ENCODE measurements at regions not wholly inside any gene's neighbourhood (a gene's known extent, or its start where the extent isn't known, plus 50 kb on each side); places are given as distances from the start of the nearest gene placed in this dataset.

DNA sequence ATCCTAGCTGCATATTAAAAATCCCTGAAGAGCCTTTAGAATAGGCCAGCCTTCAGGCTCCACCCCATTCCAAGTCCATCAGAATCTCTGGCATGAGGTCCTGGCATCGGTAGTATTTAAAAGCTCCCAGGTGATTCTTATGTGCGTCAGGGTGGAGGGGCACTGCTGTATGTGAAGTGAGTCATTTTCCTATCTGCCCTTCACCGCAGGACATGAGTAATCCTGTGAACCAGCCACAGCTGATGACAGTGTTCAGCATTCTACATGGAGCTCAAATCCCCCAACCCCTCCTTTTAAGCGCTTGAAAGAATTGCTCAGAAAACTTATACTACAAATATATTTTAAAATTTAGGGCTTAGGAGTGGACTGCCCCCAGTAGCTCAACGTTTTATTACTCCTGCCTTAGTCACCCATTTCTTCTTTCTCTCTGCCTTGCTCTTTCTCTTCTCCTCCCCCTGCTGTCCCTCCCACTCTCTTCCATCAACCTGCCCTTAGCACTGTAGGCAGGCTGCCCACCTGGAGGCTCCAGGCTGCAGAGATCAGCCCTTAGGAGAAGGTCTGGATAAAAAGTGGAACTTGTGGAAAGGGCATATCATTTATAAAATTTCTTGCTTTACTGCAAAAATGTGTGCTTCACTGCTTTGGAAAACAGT, 73.8 kb upstream of the ZNF281 start:
- H3K27ac ChIP-seq, result no peak overlapping the region
- H3K27me3 ChIP-seq (replicated peaks in 1 of 7), result peaks cover 0 to 6% (median 0%) of the 10 kb centered on the region in 7 donors
- intact Hi-C loops (cut with DNase I; ENCODE audit: low total_unique reads), result no loop called here
- peaks cover 0 to 5% (median 2%) of the 10 kb centered on the region in 6 donors for H3K4me1 ChIP-seq
- H3K36me3 ChIP-seq, result no peaks in the 10 kb centered on the region
- WGBS, 5 donors, result 29 to 49% (median 38%) methylated on average over 5 of the region's 5 CpGs
- H3K9me3 ChIP-seq, result no peaks in the 10 kb centered on the region
- TF ChIP-seq POLR2A (IDR thresholded peaks at IDR 0.05), result no peak
- TF ChIP-seq POLR2AphosphoS5 (IDR thresholded peaks at IDR 0.05), result no peak
- TF ChIP-seq, protein P1, sequence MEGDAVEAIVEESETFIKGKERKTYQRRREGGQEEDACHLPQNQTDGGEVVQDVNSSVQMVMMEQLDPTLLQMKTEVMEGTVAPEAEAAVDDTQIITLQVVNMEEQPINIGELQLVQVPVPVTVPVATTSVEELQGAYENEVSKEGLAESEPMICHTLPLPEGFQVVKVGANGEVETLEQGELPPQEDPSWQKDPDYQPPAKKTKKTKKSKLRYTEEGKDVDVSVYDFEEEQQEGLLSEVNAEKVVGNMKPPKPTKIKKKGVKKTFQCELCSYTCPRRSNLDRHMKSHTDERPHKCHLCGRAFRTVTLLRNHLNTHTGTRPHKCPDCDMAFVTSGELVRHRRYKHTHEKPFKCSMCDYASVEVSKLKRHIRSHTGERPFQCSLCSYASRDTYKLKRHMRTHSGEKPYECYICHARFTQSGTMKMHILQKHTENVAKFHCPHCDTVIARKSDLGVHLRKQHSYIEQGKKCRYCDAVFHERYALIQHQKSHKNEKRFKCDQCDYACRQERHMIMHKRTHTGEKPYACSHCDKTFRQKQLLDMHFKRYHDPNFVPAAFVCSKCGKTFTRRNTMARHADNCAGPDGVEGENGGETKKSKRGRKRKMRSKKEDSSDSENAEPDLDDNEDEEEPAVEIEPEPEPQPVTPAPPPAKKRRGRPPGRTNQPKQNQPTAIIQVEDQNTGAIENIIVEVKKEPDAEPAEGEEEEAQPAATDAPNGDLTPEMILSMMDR (IDR thresholded peaks at IDR 0.05 in 8 of 11, conservative IDR thresholded peaks at IDR 0.05 in 3 of 11), result no peak
- no peak overlapping the region for H3K4me3 ChIP-seq
- DNase-seq, result no peak

DNA sequence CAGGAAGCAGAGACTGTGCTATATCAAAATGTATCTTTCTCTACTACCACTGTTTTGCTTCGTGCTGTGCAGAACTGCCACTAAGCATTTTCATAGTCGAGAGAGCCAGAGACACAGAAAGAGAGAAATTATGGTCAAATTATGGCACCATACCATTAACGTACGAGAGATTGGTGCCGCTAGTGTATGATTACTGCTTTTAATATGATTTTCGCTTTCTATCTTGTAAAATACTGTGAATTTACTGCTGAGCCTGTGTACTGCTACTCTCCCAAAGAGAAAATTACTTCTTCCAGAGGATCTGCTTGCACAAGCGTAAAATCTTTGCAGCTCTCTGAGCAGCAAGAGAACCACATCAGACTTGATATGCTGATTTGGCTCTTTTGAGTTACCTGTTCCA, 71.1 kb upstream of the ZNF281 start:
- H3K4me3 ChIP-seq, result no peak overlapping the region
- intact Hi-C loops (cut with DNase I; ENCODE audit: low total_unique reads), result no loop called here
- H3K36me3 ChIP-seq, result no peaks in the 10 kb centered on the region
- no peak overlapping the region for H3K27ac ChIP-seq
- 89 to 97% (median 92%) methylated on average over 7 of the region's 7 CpGs for WGBS, 5 donors
- peaks cover 0 to 6% (median 0%) of the 10 kb centered on the region in 7 donors for H3K27me3 ChIP-seq (replicated peaks in 1 of 7)
- DNase-seq, result no peak
- no peaks in the 10 kb centered on the region for H3K4me1 ChIP-seq
- TF ChIP-seq POLR2AphosphoS5 (IDR thresholded peaks at IDR 0.05), result no peak
- TF ChIP-seq, protein P1 (IDR thresholded peaks at IDR 0.05 in 8 of 11, conservative IDR thresholded peaks at IDR 0.05 in 3 of 11), result no peak
- no peak for TF ChIP-seq POLR2A (IDR thresholded peaks at IDR 0.05)
- H3K9me3 ChIP-seq, result no peaks in the 10 kb centered on the region

DNA sequence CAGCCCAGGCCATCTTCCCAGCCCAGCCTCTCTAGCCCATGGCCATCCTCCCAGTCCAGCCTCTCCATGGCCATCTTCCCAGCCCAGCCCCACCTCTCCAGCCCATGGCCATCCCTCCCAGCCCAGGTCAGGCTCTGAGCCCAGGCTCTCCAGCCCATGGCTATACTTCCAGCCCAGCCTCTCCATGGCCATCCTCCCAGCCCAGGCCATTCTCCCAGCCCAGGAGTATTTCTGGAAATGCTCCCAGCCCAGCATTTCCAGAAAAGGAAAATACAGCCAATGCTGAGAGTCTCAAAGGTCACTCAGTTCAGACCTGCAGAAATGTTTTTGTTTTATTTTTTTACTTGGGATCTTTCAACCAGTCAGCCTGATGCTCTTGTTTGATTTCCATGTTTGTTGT, 70.0 kb upstream of the ZNF281 start:
- no peak for TF ChIP-seq POLR2AphosphoS5 (IDR thresholded peaks at IDR 0.05)
- TF ChIP-seq POLR2A (IDR thresholded peaks at IDR 0.05), result no peak
- no peaks in the 10 kb centered on the region for H3K36me3 ChIP-seq
- intact Hi-C loops (cut with DNase I; ENCODE audit: low total_unique reads), result no loop called here
- peaks cover 0 to 6% (median 0%) of the 10 kb centered on the region in 7 donors for H3K27me3 ChIP-seq (replicated peaks in 1 of 7)
- no peaks in the 10 kb centered on the region for H3K4me1 ChIP-seq
- no peaks in the 10 kb centered on the region for H3K9me3 ChIP-seq
- H3K27ac ChIP-seq, result no peak overlapping the region
- H3K4me3 ChIP-seq, result no peak overlapping the region
- no peak for DNase-seq

DNA sequence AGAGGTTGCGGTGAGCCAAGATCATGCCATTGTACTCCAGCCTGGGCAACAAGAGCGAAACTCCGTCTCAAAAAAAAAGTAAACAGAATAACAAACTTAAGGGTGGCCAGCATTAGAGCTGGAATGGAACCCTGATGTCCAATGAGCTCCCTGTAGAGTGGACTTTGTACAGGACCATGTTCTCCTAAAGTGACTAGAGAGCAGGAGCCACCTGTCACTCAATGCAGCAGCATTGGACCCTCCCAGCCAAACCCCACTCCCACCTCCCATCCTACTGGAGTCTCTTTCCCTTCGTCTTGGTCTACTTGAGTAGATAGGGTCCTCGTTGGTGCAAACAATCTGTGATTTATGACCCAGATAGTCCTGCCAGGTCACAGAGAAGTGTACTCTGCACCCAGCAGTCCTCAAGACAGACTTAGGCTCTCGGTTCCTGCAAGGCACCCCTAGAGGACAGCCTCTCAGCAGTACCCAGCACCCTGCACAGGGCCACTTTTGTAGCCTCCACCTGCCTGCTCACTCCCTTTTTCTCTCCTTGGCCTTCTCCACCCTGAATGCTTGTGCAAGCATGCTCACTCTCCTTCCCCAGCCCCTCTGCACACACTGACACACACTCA, 69.2 kb upstream of the ZNF281 start:
- WGBS, 5 donors, result 84 to 95% (median 90%) methylated on average over 6 of the region's 6 CpGs
- H3K27ac ChIP-seq, result no peak overlapping the region
- no peak overlapping the region for H3K4me3 ChIP-seq
- H3K4me1 ChIP-seq, result no peaks in the 10 kb centered on the region
- H3K27me3 ChIP-seq (replicated peaks in 1 of 7), result peaks cover 0 to 6% (median 0%) of the 10 kb centered on the region in 7 donors
- no peaks in the 10 kb centered on the region for H3K36me3 ChIP-seq
- DNase-seq, result no peak
- intact Hi-C loops (cut with DNase I; ENCODE audit: low total_unique reads), result no loop called here
- no peaks in the 10 kb centered on the region for H3K9me3 ChIP-seq
- TF ChIP-seq, protein P1 (IDR thresholded peaks at IDR 0.05 in 8 of 11, conservative IDR thresholded peaks at IDR 0.05 in 3 of 11), result no peak
- TF ChIP-seq POLR2A (IDR thresholded peaks at IDR 0.05), result no peak
- TF ChIP-seq POLR2AphosphoS5 (IDR thresholded peaks at IDR 0.05), result no peak

Measured in spleen (tissue), 11 donors.